ENCODE measurements at regions not wholly inside any gene's neighbourhood (a gene's known extent, or its start where the extent isn't known, plus 50 kb on each side); places are given as distances from the start of the nearest gene placed in this dataset.

DNA sequence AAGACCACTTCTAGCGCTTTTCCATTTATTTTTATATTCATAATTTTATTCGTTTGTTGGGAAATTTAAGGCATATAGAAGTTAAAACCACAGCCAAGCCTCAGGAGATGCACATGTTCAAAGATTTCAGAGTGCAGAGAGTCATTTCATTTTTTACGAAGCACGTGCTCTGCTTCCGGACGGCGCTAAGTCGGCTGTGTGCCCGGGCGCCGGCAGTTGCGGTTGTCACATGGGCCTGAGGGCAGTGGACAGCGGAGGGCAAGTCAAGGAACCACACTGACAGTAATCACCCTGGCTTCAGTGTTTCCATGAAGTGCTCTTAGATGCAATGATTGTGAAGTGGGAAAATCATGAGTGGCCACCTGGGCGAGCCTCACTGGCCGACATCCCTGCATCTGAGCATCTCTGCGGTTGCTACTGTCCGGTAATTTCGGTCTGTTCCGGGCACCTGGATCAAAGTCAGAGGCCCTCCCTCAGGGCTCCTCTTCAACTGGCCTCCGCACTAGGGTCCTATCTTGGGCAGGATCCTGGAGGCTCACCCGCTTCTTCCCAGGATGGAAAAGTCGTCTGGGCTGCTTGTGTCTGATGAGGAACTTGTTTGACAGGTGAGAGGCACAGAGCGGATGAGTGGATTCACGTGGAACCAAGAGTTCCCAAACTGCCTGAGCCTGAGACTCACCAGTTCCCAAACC is 90.8 kb downstream of the DACT2 start:
- H3K9me3 Mint-ChIP-seq (ENCODE audit: unreplicated experiment) = peaks cover 3% of the 10 kb centered on the region
- H3K4me1 Mint-ChIP-seq (ENCODE audit: low read depth, unreplicated experiment) = peaks cover 16% of the 10 kb centered on the region
- no peak overlapping the region for H3K27ac Mint-ChIP-seq (ENCODE audit: unreplicated experiment)
- H3K36me3 Mint-ChIP-seq (ENCODE audit: unreplicated experiment) = no peaks in the 10 kb centered on the region
- H3K27me3 Mint-ChIP-seq (ENCODE audit: unreplicated experiment) = peaks cover 3% of the 10 kb centered on the region
- TF ChIP-seq, protein P1, sequence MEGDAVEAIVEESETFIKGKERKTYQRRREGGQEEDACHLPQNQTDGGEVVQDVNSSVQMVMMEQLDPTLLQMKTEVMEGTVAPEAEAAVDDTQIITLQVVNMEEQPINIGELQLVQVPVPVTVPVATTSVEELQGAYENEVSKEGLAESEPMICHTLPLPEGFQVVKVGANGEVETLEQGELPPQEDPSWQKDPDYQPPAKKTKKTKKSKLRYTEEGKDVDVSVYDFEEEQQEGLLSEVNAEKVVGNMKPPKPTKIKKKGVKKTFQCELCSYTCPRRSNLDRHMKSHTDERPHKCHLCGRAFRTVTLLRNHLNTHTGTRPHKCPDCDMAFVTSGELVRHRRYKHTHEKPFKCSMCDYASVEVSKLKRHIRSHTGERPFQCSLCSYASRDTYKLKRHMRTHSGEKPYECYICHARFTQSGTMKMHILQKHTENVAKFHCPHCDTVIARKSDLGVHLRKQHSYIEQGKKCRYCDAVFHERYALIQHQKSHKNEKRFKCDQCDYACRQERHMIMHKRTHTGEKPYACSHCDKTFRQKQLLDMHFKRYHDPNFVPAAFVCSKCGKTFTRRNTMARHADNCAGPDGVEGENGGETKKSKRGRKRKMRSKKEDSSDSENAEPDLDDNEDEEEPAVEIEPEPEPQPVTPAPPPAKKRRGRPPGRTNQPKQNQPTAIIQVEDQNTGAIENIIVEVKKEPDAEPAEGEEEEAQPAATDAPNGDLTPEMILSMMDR (IDR thresholded peaks at IDR 0.05; ENCODE audit: partially characterized antibody, unreplicated experiment) = no peak
- DNase-seq = no peak
- no peak overlapping the region for H3K4me3 Mint-ChIP-seq (ENCODE audit: unreplicated experiment)

GRCh38 chr6:168227840-168228239 is 91.7 kb downstream of the DACT2 start:
- peaks cover 3% of the 10 kb centered on the region for H3K9me3 Mint-ChIP-seq (ENCODE audit: unreplicated experiment)
- TF ChIP-seq, protein P1 (IDR thresholded peaks at IDR 0.05; ENCODE audit: partially characterized antibody, unreplicated experiment) = no peak
- no peaks in the 10 kb centered on the region for H3K36me3 Mint-ChIP-seq (ENCODE audit: unreplicated experiment)
- H3K27me3 Mint-ChIP-seq (ENCODE audit: unreplicated experiment) = peaks cover 4% of the 10 kb centered on the region
- H3K4me1 Mint-ChIP-seq (ENCODE audit: low read depth, unreplicated experiment) = peaks cover 16% of the 10 kb centered on the region
- H3K4me3 Mint-ChIP-seq (ENCODE audit: unreplicated experiment) = no peak overlapping the region
- no peak for DNase-seq
- no peak overlapping the region for H3K27ac Mint-ChIP-seq (ENCODE audit: unreplicated experiment)

DNA sequence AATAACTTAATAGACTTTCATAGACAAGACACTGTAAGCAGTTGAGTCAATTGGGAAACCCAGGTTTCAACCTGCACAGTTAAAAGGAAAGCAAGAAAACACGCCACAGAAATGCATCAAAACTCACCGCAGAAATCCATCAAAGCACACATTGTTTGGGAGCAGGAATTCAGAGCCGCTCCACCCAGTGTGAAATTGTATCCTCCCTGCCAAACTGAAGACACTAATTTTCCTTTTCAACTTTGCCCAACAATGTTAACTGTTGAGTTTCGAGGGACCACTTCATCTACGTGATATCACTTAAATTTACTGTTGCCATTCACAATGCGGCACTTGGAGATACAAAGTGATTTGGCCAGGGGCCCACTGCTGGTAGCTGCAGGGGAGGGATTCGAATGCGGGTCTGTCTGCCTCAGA is 92.7 kb downstream of the DACT2 start:
- Mint-ChIP-seq H3K27me3 (ENCODE audit: unreplicated experiment) (peaks cover 5% of the 10 kb centered on the region), H3K4me1 (ENCODE audit: low read depth, unreplicated experiment) (peaks cover 10% of the 10 kb centered on the region), H3K9me3 (ENCODE audit: unreplicated experiment) (peaks cover 3% of the 10 kb centered on the region), H3K36me3 (ENCODE audit: unreplicated experiment) (no peaks in the 10 kb centered on the region), H3K4me3 (ENCODE audit: unreplicated experiment) (no peak overlapping the region), H3K27ac (ENCODE audit: unreplicated experiment) (no peak overlapping the region)
- TF ChIP-seq, protein P1 (IDR thresholded peaks at IDR 0.05; ENCODE audit: partially characterized antibody, unreplicated experiment) = no peak
- DNase-seq = no peak

DNA sequence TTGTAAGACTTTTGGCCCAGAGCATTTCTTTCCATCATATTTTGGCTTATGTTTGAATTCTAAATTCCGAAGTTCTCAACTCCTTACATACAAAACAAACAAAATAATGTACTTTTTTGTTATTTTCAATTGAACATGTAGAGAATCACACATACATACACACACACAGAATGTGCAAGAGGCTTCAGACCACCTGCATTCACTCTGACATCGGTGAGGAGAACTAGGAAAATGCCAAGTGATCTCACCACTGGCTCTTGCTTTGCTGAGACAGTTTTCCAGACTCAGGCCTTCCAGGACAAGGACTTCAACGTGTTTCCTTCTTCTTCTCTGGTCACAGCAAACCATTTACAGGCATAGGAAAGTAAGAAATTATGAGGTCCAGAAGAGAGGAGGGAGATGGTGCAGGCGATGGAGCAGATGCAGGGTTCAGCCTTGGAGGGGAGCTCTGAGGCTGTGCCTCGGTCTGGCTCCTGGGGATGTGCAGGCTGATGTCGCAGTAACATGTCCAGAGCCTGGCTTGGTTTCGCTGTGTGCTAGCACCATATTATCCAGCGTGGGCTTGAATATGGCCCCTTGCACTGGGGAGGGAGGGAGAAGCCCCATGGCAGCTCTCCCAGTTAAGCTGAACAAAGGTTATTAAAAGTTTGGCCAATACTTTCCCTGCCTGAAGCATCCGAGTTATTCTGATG is 93.4 kb downstream of the DACT2 start:
- H3K4me3 Mint-ChIP-seq (ENCODE audit: unreplicated experiment) = no peak overlapping the region
- peaks cover 7% of the 10 kb centered on the region for H3K4me1 Mint-ChIP-seq (ENCODE audit: low read depth, unreplicated experiment)
- TF ChIP-seq, protein P1 (IDR thresholded peaks at IDR 0.05; ENCODE audit: partially characterized antibody, unreplicated experiment) = no peak
- no peak for DNase-seq
- H3K27ac Mint-ChIP-seq (ENCODE audit: unreplicated experiment) = no peak overlapping the region
- peaks cover 5% of the 10 kb centered on the region for H3K27me3 Mint-ChIP-seq (ENCODE audit: unreplicated experiment)
- H3K36me3 Mint-ChIP-seq (ENCODE audit: unreplicated experiment) = no peaks in the 10 kb centered on the region
- peaks cover 3% of the 10 kb centered on the region for H3K9me3 Mint-ChIP-seq (ENCODE audit: unreplicated experiment)

DNA sequence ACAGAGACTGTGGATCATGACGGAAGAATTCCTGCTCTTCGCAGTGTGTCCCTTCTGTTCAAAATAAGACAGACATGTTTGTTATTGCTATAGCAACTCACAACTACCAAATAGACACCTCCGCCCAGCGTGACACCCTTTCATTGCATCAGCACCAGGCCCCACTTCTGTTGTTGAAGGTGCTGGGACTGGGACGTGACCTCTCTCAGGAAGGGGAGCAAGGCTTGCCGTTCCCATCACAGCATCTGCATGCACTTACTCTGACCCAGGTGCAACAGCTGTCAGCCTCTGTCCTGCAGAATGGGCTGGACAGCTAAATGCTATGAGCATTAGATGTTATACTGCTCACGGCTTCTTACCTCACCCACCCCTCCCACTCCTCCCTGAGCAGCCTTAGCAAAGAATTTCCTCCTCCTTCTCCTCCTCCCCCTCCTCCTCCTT is 94.1 kb downstream of the DACT2 start:
- no peak for DNase-seq
- Mint-ChIP-seq H3K9me3 (ENCODE audit: unreplicated experiment) (peaks cover 1% of the 10 kb centered on the region), H3K4me3 (ENCODE audit: unreplicated experiment) (no peak overlapping the region)

More for the DNA sequence above, 94.1 kb downstream of the DACT2 start:
- peaks cover 1% of the 10 kb centered on the region for H3K27me3 Mint-ChIP-seq (ENCODE audit: unreplicated experiment)
- TF ChIP-seq, protein P1 (IDR thresholded peaks at IDR 0.05; ENCODE audit: partially characterized antibody, unreplicated experiment) = no peak
- peaks cover 2% of the 10 kb centered on the region for H3K4me1 Mint-ChIP-seq (ENCODE audit: low read depth, unreplicated experiment)
- no peaks in the 10 kb centered on the region for H3K36me3 Mint-ChIP-seq (ENCODE audit: unreplicated experiment)
- no peak overlapping the region for H3K27ac Mint-ChIP-seq (ENCODE audit: unreplicated experiment)

All from glutamatergic neuron (in vitro differentiated cells).